ENCODE measurements at regions not wholly inside any gene's neighbourhood (a gene's known extent, or its start where the extent isn't known, plus 50 kb on each side); places are given as distances from the start of the nearest gene placed in this dataset.
"Not testable (repeated sequence)": the region's sequence is repeated elsewhere in the genome, so short reads cannot be mapped to it uniquely, and the experiment has no call there.

GRCh38 chr10:124324451-124324850 lies 94.3 kb downstream of the OAT start:
- DNase-seq (ENCODE audit: low spot score) = no peak

GRCh38 chr10:124323806-124324205 lies 94.9 kb downstream of the OAT start:
- DNase-seq (ENCODE audit: low spot score) = no peak

- DNase-seq (ENCODE audit: low spot score) = no peak
Measured at GRCh38 chr10:124323111-124323725, 95.5 kb downstream of the OAT start.

- no peak for DNase-seq (ENCODE audit: low spot score)
Measured at GRCh38 chr10:124322191-124322980, 96.3 kb downstream of the OAT start.

- no peak for DNase-seq (ENCODE audit: low spot score)
Measured at GRCh38 chr10:124321433-124322089, 97.2 kb downstream of the OAT start.

GRCh38 chr10:124320778-124321432 lies 97.8 kb downstream of the OAT start:
- DNase-seq (ENCODE audit: low spot score) = no peak

GRCh38 chr10:124319926-124320391 lies 98.8 kb downstream of the OAT start:
- no peak for DNase-seq (ENCODE audit: low spot score)

GRCh38 chr10:124319520-124319919 lies 99.2 kb downstream of the OAT start:
- DNase-seq (ENCODE audit: low spot score) = not testable (repeated sequence)

GRCh38 chr10:124318811-124319210 lies 99.9 kb downstream of the OAT start:
- no peak for DNase-seq (ENCODE audit: low spot score)

GRCh38 chr10:124318076-124318475 lies 100.6 kb downstream of the OAT start:
- DNase-seq (ENCODE audit: low spot score) = no peak

- DNase-seq (ENCODE audit: low spot score) = no peak
Measured at GRCh38 chr10:124316326-124316725, 102.4 kb downstream of the OAT start.

GRCh38 chr10:124315591-124316270 lies 103.0 kb downstream of the OAT start:
- DNase-seq (ENCODE audit: low spot score) = no peak

- DNase-seq (ENCODE audit: low spot score) = no peak
Measured at GRCh38 chr10:124313374-124313773, 105.3 kb downstream of the OAT start.

- no peak for DNase-seq (ENCODE audit: low spot score)
Measured at GRCh38 chr10:124308811-124309210, 109.9 kb downstream of the OAT start.

- DNase-seq (ENCODE audit: low spot score) = no peak
Measured at GRCh38 chr10:124308056-124308645, 110.6 kb downstream of the OAT start.

GRCh38 chr10:124307591-124307990 lies 111.1 kb downstream of the OAT start:
- no peak for DNase-seq (ENCODE audit: low spot score)

GRCh38 chr10:124306922-124307371 lies 111.8 kb downstream of the OAT start:
- DNase-seq (ENCODE audit: low spot score) = no peak

GRCh38 chr10:124306520-124306919 lies 112.2 kb downstream of the OAT start:
- no peak for DNase-seq (ENCODE audit: low spot score)

- no peak for DNase-seq (ENCODE audit: low spot score)
Measured at GRCh38 chr10:124305984-124306383, 112.7 kb downstream of the OAT start.

- DNase-seq (ENCODE audit: low spot score) = no peak
Measured at GRCh38 chr10:124305131-124305530, 113.6 kb downstream of the OAT start.

GRCh38 chr10:124303662-124304418 lies 114.9 kb downstream of the OAT start:
- DNase-seq (ENCODE audit: low spot score) = no peak
